CD1c-positive myeloid dendritic cell (primary cell): ENCODE measurements at regions not wholly inside any gene's neighbourhood (a gene's known extent, or its start where the extent isn't known, plus 50 kb on each side); places are given as distances from the start of the nearest gene placed in this dataset.

Experiments used
- DNase-seq: peaks from one replicate; pipeline ENCODE4 v3.0.0-alpha.2; 2016; ENCODE audit errors: extremely low spot score

DNA sequence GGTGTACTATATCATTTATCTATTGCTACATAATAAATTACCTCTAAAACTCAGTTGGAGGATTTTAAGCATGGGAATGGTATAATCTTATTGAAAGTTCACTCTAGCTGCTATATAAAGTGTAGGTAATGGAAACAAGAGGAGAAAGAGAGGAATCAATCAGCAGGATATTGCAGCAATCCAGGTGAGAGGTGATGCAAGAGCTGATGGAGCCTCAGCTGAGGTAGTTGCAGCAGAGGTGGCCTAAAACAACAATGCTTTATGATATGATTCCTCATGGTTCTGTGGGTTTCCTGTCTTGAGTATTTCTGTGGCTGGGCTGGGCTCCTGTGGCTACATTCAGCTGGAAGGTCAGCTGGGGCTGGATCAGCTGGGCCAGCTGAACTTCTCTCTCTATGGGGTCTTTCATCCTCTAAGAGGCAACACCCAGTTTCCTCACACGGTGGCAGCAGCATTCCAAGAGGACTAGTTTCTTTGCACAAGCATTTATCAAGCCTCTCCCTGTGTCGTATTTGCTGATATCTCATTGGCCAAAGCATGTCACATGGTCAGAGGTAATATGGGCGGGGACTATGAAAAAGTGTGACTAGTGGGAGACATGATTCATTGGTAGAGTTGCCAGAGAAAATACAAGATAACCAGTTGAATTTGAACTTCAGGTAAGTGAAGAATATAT, 135.4 kb upstream of the LARGE1 start:
- DNase-seq = no peak

DNA sequence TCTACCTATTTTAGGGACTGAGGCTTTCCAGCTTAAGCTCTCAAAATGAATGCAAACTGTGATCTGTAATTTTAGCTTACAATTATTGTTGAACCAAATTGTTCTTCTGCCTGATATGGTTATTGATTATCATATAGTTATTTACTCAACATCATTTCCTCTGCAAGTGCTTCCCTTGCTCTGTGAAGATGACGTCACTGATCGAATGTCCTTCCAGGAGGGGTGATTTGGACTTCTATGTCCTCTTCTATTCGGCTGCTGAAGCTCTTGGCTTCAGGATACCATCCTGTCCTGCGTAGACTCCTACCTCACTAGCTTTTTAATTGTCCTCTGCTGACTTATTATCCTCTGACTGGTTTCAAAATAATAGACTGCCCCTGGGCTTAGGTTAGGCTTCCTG, 137.4 kb upstream of the LARGE1 start:
- DNase-seq = no peak

DNA sequence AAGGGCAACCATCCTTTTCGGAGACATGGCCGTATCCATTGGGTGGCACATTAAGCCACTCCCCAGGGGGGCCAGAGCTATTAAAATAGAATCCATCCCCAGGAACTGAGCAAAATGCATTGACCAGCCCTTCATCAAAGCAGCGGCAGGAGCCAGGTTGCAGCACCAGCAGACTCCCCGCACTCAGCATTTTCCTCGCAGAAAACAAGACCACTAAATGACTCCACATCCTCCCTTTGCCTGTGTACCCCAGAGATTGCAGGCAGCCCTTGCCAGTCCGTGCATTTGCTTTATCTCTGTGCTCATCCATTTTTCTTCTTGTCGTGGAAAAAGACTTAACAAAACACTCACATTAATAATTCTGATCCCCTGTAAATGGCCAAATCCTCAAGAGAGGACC, 144.4 kb upstream of the LARGE1 start:
- DNase-seq = no peak

DNA sequence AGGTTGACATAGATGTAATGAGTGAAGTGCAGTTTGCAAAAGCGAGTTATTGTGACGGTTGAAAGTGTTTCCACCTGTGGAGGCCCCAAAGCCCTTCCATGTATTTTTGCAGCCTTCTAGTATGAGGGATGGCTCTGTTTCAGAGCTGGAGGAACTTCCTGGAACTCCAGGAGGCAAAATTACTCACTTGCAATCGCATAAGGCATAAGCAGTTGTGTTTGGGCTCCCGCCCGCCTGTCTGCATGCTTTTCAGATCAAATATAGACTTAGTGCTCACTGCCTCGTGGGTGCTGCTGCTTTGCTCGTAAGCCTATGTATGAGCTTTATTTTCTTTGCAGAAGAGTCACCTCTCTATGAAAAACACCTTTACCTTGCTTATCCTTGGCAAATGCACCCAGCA, 146.8 kb upstream of the LARGE1 start:
- no peak for DNase-seq

DNA sequence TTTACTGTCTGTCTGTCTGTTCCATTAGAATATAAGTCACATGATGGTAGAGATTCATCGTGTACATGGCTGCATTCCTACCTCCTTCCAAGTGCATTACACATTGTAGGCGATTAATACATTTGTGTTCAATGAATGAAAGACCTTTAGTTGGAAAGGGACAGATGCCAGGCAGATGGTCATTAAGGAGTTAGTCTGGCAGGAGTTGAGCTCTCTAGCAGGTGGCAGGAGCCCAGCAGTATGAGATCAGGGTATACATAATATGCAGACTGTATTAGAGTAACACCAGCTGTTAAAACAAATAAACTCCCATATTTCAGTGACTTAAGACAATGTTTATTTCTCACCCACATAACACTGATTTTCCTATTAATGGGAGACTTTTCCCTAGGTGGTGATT, 147.7 kb upstream of the LARGE1 start:
- no peak for DNase-seq

DNA sequence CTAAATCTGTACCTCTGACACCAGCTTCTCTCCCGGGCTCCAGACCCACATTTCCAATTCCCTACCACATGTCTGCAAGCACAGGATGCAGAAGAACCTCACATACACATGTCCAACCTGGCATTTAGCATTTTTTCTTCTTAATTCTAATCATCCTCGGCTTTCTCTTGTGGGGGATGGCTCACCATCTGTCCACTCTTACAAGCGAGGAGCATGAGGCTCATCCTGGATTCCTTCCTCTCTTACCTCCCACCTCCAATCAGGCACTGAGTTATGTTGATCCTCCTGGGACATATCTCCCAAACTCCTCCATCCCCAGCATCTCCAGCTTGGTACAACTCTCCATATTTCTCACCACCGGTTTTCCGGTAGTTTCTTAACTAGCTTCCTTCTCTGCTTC, 149.8 kb upstream of the LARGE1 start:
- DNase-seq = no peak

DNA sequence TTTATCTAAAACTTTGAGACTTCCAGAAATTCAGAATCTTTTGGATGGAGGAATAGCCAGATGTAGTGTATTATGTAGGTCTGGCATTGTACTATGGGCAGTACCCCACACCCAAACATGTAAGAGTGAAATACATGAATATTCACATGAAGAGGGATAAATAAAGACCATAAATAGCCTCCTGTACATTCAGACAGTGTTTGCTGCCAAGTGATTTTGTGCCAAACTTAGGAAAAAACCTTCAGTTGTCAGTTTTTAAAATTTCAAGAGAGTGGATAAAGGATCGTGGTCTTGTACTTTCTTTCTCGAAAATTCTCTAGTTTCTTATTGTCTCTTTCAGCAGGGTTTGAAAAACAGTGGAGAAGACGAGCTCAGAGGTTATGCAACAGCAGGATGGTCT, 150.3 kb upstream of the LARGE1 start:
- DNase-seq = no peak

DNA sequence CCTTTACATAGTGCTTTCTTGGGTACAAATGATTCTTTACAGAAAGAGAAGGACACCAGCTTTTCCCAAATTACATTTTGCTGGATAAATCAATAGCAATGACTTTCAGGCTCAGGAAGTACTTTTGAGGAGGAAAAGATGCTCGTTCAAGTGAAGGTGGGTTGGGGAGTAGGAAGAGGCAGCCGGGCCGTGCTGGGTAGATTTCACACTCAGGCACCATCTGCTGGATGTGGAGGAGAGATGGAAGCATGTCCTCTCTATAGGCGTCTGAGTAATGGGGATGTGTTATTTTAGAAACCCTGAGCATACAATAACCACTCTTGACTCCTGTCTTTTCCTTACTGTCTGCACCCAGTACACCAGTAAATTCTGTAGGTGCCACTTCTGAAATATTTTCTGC, 152.3 kb upstream of the LARGE1 start:
- no peak for DNase-seq

DNA sequence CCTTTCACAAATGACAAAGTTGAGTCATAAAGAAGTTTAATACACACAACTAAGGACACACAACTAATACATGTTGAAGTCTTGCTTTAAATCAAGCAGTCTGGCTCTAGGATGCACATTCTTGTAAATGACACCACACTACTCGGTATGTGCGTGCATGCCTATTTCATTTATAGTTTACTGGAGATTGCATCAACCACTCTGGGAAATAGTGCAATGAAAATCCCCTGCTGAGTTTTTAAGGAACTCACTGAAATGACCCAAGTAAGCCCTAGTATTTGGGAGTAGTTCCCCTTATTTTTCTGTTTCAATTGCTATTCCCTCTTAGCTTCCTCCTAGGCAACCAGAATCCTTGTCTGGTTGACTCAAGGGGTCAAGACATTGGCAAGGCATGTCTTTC, 160.2 kb upstream of the LARGE1 start:
- DNase-seq = no peak

DNA sequence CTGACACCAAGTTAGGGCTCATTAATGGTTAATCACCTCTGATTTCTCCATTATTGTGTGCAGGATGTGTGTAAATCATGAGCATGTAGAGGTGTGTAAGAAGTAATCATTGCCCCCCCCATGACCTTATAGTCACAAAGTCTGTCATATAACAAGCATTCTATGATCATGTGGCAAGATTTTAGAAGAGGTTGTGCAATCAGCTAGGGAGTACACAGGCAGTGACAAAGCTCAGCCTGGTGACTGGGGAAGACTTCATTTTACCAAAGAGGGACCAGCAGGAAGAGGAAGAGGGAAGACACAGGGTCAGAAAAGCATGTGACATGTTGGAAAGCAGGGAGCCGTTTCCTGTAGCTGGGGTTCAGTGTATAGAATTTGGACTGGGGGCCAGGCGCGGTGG, 176.5 kb upstream of the LARGE1 start:
- DNase-seq = no peak

DNA sequence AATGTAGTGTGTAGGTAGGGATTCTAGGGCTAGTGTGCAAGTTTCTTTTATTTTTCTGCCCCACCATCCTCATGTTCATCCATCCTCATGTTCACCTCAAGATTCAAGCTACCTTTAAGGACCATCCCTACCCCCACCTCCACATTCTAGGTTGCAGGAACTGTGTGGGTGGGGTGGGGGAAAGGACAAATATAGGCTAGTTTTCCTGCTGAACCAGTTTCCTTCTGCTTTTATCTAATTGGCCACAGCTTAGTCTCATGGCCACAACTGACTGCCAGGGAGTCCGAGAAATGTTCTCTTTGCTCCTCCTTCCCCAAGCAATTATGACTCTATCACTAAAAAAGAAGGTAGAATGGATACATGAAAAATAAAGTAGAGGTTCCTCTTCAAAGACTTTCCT, 179.0 kb upstream of the LARGE1 start:
- DNase-seq = no peak

DNA sequence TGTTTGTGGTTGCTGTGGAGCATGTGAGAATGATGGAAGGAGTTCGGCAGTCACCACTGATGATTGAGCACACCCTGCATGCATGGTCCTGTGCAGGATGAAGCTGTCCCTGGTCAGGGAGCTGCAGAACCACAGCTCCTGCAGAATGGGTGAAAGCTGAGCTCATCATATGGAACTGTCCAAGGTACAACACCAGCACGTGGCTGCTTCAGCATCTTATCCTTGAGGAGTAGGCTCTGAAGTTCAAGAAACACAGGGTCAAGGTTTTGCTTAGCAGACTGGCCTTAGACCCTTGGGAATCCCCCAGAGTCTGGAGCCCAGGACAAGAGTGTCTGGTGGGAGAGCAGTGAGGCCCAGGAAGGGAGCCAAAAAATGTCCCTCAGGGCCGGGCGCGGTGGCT, 182.4 kb upstream of the LARGE1 start:
- no peak for DNase-seq

DNA sequence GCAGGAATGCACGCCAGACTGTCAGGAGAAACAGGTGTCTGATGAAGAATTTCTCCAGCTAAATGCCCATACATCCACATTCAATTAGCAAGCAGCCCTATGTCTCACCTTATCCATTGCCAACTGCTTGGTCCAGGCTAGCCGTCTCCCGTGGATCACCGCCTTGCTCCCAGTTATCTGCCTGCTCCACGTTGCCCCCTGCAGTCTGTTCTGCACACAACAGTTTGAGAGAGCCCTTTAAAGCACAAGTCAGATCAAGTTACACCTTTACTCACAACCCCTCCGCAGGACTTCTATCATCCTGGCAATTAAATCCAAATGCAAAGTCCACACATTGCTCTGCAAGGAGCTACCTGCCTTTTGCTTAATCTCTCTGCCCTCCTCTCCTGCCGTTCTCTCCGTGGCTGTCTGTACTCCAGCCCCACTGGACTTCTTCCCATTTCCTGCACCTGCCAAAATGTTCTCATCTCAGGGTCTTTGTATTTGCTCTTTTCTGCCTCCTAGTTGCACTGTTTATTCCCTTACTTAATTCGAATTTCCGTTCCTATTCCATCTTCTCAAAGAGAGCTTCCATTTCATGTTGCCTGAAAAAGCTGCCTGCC, 185.3 kb upstream of the LARGE1 start:
- no peak for DNase-seq

DNA sequence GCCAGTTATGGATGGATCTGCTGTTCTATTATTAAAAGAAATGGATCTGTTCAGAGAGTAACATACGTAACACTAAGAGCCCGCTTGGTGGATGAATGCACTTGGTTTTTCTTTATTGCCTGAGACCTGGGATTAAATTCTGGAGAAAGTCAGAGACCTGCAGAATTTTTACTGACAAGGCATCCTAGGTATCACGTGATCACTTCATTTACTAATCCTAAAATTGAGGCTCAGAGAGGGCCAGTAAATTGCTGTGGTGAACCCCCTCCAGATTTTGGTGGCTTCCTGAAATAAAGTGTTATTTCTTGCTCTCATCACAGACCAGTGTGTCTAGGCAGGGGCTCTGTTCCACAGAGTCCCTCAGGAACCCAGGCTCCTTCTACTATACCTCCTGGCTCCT, 187.9 kb upstream of the LARGE1 start:
- no peak for DNase-seq

DNA sequence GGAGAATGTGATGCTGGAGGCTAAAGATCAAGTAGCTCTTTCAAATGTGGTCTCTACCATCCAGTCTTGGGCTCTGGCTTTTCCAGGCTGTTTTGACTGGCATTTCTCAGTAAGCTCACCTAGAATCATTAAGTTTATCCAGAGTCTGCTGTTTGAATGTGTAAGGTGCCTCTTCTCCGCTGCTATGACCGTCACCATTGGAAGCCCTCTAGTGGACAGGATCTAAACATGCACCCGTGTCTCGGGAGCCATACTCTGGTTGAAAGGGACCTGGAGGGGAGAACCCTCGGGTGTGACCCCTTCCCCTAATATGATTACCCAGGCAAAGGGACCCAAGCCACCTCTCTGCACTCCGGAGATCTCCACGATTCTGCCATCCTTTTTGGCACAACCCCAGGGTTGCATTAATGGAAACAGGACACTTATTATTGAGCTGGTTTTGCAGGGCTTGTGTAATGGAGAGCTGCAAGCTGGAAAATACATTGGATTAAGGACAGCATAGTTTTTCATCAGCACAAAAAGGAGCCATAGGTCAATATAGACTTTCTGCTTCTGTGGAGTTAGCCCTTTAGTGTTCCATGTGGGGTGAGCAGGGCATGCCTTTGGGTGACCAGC, 191.0 kb upstream of the LARGE1 start:
- peak; percentile 12 for DNase-seq

DNA sequence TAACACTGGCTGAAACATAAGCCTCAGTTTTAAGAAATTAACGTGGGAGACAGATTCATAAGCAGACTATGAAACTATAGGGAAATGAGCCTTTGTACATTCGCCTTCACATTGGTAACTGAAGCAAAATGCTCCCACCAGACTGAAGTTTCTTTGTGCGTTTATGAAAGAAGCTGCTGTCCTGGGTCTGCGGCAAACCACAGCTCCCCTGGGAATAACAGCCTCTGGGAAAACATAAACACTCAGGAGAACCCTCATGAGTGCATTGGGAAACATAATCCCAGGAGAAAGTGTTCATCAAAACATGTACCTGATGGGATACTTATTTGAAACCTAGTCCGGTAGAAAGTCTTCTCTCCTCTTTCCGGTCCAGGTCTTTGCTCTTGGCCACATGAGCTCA, 193.1 kb upstream of the LARGE1 start:
- no peak for DNase-seq

DNA sequence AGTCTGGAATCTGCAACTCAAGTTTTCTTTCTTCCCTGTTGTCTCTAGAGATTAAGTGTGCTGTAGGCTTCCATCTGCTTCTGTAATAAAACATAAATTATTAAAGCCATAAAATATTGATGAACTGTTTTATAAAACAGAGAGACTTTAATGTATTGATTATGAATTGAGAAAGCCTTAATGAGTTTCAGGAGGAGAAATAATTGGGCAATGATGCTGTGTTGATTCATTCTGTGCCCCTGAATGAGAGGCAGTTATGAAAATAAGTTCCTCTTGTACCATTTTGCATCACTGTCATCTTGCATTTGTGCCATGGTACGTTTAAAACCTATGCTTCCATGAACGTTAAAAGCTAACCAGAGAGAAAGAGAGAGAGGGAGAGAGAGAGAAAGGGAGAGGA, 194.1 kb upstream of the LARGE1 start:
- DNase-seq = no peak

DNA sequence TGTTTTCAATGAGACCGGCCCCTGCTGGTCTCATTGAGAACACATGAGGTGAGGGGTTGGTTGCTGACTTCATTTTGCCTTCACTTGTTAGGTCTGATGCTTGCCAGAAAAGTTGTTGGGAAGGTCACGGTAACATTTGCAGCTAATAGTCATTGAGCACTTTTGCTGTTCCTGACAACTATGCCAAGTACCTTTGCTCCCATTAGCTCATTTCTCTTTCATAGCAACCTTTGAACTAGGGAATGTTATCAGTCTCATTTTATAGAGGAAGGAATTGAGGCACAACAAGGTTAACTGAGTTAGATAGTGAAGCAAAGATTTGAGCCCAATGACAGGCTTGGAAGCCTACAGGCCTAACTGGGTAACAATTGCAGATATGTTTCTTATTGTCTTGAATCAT, 195.4 kb upstream of the LARGE1 start:
- no peak for DNase-seq

DNA sequence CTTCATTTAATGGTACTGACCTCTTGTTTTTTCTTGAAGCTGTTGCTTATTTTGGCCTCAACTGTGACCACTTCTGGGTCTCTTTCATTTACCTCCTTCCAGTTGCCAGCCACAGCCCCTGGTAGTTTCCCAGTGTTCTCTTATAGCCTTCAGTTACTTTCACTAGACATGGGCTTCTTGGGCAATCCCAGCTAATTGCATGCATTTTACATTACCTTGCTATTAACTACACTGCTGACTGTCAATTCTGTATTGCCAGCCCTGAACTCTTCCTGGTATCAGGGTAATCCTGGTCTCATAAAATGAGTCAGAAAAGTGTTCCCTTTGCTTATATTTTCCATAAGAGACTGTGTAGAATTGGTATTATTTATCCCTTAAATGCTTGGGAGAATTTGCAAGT, 195.8 kb upstream of the LARGE1 start:
- no peak for DNase-seq

DNA sequence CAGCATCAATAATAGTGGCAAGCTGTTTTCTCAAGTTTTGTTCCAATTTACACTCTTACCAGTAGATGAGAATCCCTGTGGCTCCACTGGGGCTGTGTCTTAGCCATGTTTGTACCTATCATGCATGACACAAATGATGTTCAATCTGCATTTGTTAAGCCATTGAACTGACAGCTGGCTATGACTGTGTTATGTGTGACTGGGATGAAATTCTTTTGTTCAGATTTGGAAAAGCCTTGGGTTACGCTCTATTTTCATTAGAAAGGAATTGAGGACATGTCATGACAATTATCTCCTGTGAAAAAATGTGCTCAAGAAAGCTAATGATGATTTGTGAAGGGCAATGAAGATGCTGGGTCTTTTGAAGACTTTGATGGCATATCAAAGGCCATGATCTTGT, 201.8 kb upstream of the LARGE1 start:
- DNase-seq = no peak

DNA sequence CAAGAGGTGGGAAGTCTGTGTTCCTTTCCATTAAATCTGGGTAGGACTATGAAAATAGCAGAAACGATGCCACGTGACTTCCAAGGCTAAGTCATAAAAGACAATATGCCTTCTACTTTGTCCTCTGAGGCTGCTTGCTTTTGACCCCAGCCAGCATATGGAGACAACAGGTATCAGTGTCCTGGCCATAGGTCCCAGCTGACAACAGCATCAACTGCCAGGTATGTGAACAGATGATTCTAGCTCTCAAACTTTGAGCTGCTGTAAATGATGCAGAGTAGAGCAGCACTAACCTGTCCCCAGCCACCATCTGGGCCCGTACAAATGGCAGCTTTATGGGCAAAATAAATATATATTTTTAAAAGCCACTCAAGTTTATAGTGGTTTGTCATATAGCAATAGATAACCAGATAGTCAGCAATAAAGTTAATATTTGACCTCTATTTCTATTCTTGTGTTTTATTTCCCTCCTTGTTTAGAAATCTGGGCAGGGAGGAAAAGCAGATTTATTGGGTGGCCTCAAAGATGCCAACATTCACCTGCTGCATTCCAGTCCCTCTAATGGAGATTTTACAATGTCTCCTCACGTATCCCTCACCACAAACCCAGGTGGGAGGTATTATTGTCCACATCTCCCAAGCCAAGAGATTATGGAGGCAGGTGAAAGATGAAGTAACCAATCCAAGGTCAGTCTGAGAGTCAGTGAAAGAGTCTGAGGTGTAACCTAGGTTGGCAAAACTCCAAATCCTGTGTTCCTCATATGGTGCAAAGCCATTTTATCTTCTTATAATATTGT, 209.6 kb upstream of the LARGE1 start:
- DNase-seq = no peak

DNA sequence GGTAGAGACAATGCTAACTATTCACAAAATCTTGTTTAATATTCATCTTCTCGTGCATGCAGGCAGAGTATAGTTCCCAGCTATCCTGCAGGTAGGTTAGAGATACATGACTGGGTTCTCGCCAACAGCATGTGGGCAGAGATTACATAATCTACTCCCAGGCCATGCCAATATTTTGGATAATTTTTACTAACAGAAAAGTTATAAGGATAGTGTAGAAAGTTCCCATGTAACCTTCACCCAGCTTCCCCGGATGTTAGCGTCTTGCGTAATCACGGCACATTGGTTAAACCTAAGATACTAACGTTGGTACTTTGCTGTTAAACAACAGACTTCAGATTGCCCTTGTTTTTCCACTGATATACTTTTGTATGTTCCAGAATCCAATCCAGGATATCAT, 215.5 kb upstream of the LARGE1 start:
- no peak for DNase-seq

DNA sequence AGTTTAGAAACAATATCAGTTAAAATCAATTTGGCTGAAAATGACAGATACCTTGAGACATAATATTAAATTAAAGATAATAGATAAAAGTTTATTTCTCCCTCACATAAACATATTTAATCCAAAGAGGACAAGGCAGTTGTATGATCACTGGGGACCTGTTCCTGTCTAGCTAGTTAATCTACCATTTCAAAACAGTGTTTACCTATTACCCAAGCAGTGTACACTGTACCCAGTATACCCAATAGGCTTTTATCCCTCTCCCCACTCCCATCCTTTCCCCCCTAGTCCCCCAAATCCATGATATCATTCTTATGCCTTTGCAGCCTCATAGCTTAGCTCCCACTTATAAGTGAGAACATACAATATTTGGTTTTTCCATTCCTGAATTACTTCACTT, 229.7 kb upstream of the LARGE1 start:
- DNase-seq = no peak
